IMR-90 (cell line): ENCODE measurements at regions not wholly inside any gene's neighbourhood (a gene's known extent, or its start where the extent isn't known, plus 50 kb on each side); places are given as distances from the start of the nearest gene placed in this dataset.

ENCODE experiments used
- BHLHE40 ChIP-seq: fragments of 150-350 bp; IDR thresholded peaks from 2 replicates; pipeline ENCODE4 v1.6.1; 2016; ENCODE audit warnings: mild to moderate bottlenecking, low read depth, low read length
- CEBPB ChIP-seq: IDR thresholded peaks from 2 replicates; pipeline ENCODE4 v1.6.1; 2012; ENCODE audit warnings: low read depth, low read length, improper control_type of control experiment
- MAZ ChIP-seq: IDR thresholded peaks from 2 replicates; pipeline ENCODE4 v1.6.1; 2012; ENCODE audit warnings: low read depth, mild to moderate bottlenecking, low read length, improper control_type of control experiment, moderate library complexity, borderline replicate concordance
- MXI1 ChIP-seq: IDR thresholded peaks from 2 replicates; pipeline ENCODE4 v1.6.1; 2012; ENCODE audit warnings: low read depth, mild to moderate bottlenecking, low read length, moderate library complexity, borderline replicate concordance
- POLR2A ChIP-seq: IDR thresholded peaks from 2 replicates; pipeline ENCODE4 v1.6.1; 2012; ENCODE audit warnings: mild to moderate bottlenecking, low read depth, low read length
- RAD21 ChIP-seq: IDR thresholded peaks from 2 replicates; pipeline ENCODE4 v1.6.1; 2012; ENCODE audit warnings: low read length, improper control_type of control experiment
- RCOR1 ChIP-seq: IDR thresholded peaks from 2 replicates; pipeline ENCODE4 v1.6.1; 2012; ENCODE audit warnings: mild to moderate bottlenecking, low read length, improper control_type of control experiment; ENCODE audit not compliant: insufficient replicate concordance
- RFX5 ChIP-seq: IDR thresholded peaks from 2 replicates; pipeline ENCODE4 v1.8.0; 2012; ENCODE audit warnings: low read depth, mild to moderate bottlenecking, low read length, moderate library complexity
- SMC3 ChIP-seq: fragments of 150-350 bp; IDR thresholded peaks from 2 replicates; pipeline ENCODE4 v1.6.1; 2016; ENCODE audit warnings: low read depth, mild to moderate bottlenecking, antibody characterized with exemption, low read length, moderate library complexity
- TF ChIP-seq, protein P1 (sequence below): conservative IDR thresholded peaks from 2 replicates; pipeline ENCODE4 v1.5.1; 2012; ENCODE audit warnings: mild to moderate bottlenecking, low read depth, low read length, improper control_type of control experiment
- TF ChIP-seq, protein P2 (sequence below): fragments of 150-350 bp; IDR thresholded peaks from 2 replicates; pipeline ENCODE4 v1.6.1; 2016; ENCODE audit warnings: low read depth, mild to moderate bottlenecking, low read length, moderate library complexity, borderline replicate concordance
- TF ChIP-seq, protein P3 (sequence below): fragments of 150-350 bp; IDR thresholded peaks from 2 replicates; pipeline ENCODE4 v1.6.1; 2017; ENCODE audit warnings: mild to moderate bottlenecking, antibody characterized with exemption, low read length, low read depth

DNA sequence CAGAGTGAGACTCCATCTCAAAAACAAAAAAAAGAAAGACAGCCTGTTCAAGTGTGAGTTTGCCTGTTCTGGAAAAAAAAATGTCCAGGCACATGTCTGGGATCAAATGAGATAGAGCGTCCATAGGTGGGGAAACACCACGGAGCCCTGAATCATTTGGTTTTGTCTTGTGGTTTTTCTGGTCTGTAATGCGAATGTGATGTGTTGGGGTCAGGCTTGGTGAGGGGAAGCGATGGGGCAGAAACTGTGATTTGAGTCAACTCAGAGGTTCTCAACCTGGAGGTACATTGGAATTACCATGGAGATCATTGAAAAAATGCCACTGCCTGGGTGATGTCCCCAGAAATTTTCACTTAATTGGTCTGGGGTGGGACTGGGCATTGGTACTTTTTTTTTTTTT lies 183.9 kb upstream of the PWP1 start:
- TF ChIP-seq, protein P1, sequence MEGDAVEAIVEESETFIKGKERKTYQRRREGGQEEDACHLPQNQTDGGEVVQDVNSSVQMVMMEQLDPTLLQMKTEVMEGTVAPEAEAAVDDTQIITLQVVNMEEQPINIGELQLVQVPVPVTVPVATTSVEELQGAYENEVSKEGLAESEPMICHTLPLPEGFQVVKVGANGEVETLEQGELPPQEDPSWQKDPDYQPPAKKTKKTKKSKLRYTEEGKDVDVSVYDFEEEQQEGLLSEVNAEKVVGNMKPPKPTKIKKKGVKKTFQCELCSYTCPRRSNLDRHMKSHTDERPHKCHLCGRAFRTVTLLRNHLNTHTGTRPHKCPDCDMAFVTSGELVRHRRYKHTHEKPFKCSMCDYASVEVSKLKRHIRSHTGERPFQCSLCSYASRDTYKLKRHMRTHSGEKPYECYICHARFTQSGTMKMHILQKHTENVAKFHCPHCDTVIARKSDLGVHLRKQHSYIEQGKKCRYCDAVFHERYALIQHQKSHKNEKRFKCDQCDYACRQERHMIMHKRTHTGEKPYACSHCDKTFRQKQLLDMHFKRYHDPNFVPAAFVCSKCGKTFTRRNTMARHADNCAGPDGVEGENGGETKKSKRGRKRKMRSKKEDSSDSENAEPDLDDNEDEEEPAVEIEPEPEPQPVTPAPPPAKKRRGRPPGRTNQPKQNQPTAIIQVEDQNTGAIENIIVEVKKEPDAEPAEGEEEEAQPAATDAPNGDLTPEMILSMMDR: no peak
- TF ChIP-seq RCOR1 (no peak), POLR2A (no peak), SMC3 (no peak), BHLHE40 (no peak), RAD21 (no peak), RFX5 (no peak), MXI1 (no peak), CEBPB (no peak), MAZ (no peak)
- TF ChIP-seq, protein P2, sequence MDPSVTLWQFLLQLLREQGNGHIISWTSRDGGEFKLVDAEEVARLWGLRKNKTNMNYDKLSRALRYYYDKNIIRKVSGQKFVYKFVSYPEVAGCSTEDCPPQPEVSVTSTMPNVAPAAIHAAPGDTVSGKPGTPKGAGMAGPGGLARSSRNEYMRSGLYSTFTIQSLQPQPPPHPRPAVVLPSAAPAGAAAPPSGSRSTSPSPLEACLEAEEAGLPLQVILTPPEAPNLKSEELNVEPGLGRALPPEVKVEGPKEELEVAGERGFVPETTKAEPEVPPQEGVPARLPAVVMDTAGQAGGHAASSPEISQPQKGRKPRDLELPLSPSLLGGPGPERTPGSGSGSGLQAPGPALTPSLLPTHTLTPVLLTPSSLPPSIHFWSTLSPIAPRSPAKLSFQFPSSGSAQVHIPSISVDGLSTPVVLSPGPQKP: no peak
- TF ChIP-seq, protein P3, sequence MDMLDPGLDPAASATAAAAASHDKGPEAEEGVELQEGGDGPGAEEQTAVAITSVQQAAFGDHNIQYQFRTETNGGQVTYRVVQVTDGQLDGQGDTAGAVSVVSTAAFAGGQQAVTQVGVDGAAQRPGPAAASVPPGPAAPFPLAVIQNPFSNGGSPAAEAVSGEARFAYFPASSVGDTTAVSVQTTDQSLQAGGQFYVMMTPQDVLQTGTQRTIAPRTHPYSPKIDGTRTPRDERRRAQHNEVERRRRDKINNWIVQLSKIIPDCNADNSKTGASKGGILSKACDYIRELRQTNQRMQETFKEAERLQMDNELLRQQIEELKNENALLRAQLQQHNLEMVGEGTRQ: no peak
